Glutamatergic neuron (in vitro differentiated cells): ENCODE measurements at regions not wholly inside any gene's neighbourhood (a gene's known extent, or its start where the extent isn't known, plus 50 kb on each side); places are given as distances from the start of the nearest gene placed in this dataset.

Experiments used
- DNase-seq: peaks from one replicate; pipeline ENCODE4 v3.0.0; 2022
- H3K27ac Mint-ChIP-seq: one replicate; pipeline ENCODE4 v1.8.0; 2020; ENCODE audit warnings: mild to moderate bottlenecking, mixed read lengths, inconsistent platforms; ENCODE audit not compliant: unreplicated experiment
- H3K27me3 Mint-ChIP-seq: one replicate; pipeline ENCODE4 v1.8.0; 2020; ENCODE audit warnings: mild to moderate bottlenecking, moderate library complexity, mixed read lengths, inconsistent platforms; ENCODE audit not compliant: unreplicated experiment
- H3K36me3 Mint-ChIP-seq: one replicate; pipeline ENCODE4 v1.8.0; 2020; ENCODE audit warnings: mild to moderate bottlenecking, mixed read lengths, inconsistent platforms; ENCODE audit not compliant: unreplicated experiment
- H3K4me1 Mint-ChIP-seq: one replicate; pipeline ENCODE4 v1.8.0; 2020; ENCODE audit warnings: mild to moderate bottlenecking, low read depth, mixed read lengths, inconsistent platforms; ENCODE audit not compliant: unreplicated experiment
- H3K4me3 Mint-ChIP-seq: one replicate; pipeline ENCODE4 v1.8.0; 2020; ENCODE audit warnings: mild to moderate bottlenecking, mixed read lengths, inconsistent platforms; ENCODE audit not compliant: unreplicated experiment
- H3K9me3 Mint-ChIP-seq: one replicate; pipeline ENCODE4 v1.8.0; 2020; ENCODE audit warnings: mild to moderate bottlenecking, moderate library complexity, mixed read lengths, inconsistent platforms; ENCODE audit not compliant: unreplicated experiment
- CTCF ChIP-seq: fragments of 200-600 bp; sonication (generic); IDR thresholded peaks from one replicate; pipeline ENCODE4 v1.5.0; 2021; ENCODE audit not compliant: partially characterized antibody, unreplicated experiment

DNA sequence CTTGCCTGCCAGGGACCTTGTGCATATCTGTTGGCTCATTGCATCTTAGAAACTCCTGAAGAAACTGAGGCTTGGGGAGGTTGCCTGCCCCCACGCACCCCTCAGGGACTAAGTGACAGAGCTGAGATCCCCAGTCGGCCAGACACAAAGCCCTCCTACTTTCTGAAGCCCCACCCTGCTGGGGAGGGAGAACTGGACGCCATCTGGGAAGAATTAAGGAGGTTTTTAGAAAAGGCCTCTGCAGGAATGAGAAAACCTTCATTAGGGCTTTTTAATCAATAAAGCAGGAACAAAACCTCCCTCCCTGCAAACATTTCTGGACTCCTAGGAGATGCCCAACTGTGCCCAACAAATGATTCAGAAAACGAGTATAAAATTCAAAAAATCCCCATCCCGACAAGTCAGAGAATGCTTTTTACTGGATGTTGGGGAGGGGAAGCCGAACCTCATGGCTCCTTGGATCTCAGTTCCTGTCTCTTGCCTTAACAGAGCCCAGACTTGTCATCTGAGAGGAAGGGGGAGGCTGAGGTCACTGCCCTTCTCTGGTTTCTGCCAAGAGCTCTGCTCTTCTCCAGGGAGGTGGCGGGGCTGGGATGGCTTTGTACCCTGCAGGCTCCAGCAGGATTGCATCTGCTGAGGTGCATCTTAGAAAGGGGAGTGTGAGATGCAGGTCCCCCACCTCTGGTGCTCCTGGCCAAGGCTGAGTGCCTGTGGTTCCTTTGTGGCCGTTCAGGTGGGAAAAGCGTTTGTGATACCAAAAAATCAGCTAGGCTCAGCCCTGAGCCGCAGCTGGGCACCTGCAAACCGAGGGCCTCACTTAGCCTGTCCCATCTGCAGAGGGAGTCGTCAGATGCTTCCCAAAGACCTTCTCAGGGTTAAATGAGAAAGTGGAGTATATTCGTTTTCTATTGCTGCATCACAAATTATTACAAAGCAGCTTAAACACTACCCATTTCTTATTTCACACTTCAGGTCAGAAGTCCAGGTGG lies 142.4 kb downstream of the ZFP36L2 start:
- DNase-seq: peak; percentile 43

GRCh38 chr2:43082903-43083677 lies 143.3 kb downstream of the ZFP36L2 start:
- Mint-ChIP-seq H3K4me1 (peaks cover 21% of the 10 kb centered on the region), H3K36me3 (no peaks in the 10 kb centered on the region), H3K4me3 (no peak overlapping the region), H3K27me3 (peaks cover 2% of the 10 kb centered on the region), H3K9me3 (peaks cover 6% of the 10 kb centered on the region), H3K27ac (no peak overlapping the region)
- DNase-seq: no peak
- no peak for TF ChIP-seq CTCF

More for the DNA sequence above, 142.4 kb downstream of the ZFP36L2 start:
- peaks cover 2% of the 10 kb centered on the region for H3K27me3 Mint-ChIP-seq
- no peak overlapping the region for H3K27ac Mint-ChIP-seq
- no peak overlapping the region for H3K4me3 Mint-ChIP-seq
- no peak for TF ChIP-seq CTCF
- H3K4me1 Mint-ChIP-seq: peaks cover 21% of the 10 kb centered on the region
- no peaks in the 10 kb centered on the region for H3K36me3 Mint-ChIP-seq
- peaks cover 6% of the 10 kb centered on the region for H3K9me3 Mint-ChIP-seq

DNA sequence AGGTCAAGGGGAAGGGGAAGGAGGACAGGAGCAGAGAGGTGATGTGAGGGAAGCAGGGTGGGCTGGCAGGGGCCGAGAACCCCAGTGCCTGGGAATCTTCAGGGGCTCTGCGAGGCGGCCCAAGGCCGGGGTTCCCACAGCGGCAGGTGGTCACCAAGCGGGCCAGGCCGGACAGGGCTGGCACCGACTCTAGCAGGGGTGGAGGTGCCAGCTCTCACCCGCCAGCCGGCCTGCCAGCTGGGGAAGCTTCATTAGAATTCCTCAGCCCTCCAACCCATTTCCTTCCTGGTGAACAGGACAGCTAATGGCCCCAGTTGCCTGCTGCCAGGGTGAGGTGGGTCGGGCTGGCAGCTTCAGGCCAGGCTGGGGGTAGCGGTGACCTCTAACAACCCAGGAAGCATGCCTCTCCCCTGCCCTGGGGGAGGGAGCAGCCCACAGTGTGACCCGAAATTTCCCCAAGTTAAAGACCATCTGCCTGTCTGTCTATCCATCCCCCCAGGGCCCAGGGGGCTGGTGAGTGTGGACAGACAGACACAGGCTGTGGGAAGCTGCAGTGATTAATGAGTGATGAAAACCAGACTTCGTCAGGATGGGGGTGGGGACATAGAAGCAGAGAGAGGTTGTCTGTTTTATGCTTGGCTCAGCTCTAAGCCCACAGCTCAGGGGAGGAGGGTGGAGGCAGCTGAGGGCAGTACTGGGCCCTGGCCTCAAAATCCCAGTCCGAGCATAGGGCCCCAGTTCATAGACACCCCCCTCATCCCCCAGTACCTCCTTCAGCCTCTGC lies 144.1 kb downstream of the ZFP36L2 start:
- H3K27ac Mint-ChIP-seq: no peak overlapping the region

GRCh38 chr2:43081131-43081765 lies 145.2 kb downstream of the ZFP36L2 start:
- TF ChIP-seq CTCF: no peak
- peaks cover 6% of the 10 kb centered on the region for H3K9me3 Mint-ChIP-seq
- no peak for DNase-seq
- peaks cover 21% of the 10 kb centered on the region for H3K4me1 Mint-ChIP-seq
- no peak overlapping the region for H3K27ac Mint-ChIP-seq
- no peaks in the 10 kb centered on the region for H3K36me3 Mint-ChIP-seq
- H3K27me3 Mint-ChIP-seq: peaks cover 2% of the 10 kb centered on the region
- no peak overlapping the region for H3K4me3 Mint-ChIP-seq

More for the DNA sequence above, 144.1 kb downstream of the ZFP36L2 start:
- no peaks in the 10 kb centered on the region for H3K36me3 Mint-ChIP-seq
- H3K4me3 Mint-ChIP-seq: peak overlapping the region; percentile 3
- H3K27me3 Mint-ChIP-seq: peaks cover 2% of the 10 kb centered on the region
- peaks cover 21% of the 10 kb centered on the region for H3K4me1 Mint-ChIP-seq
- TF ChIP-seq CTCF: no peak
- no peak for DNase-seq
- H3K9me3 Mint-ChIP-seq: peaks cover 6% of the 10 kb centered on the region
